HG02759 (cell line): ENCODE measurements at regions not wholly inside any gene's neighbourhood (a gene's known extent, or its start where the extent isn't known, plus 50 kb on each side); places are given as distances from the start of the nearest gene placed in this dataset.
"Not testable (repeated sequence)": the region's sequence is repeated elsewhere in the genome, so short reads cannot be mapped to it uniquely, and the experiment has no call there.

Experiments
- ATAC-seq: cut with Tn5 transposase; IDR thresholded peaks from one replicate; pipeline ENCODE4 v1.9.1; 2021; ENCODE audit warnings: mild to moderate bottlenecking, moderate library complexity; ENCODE audit not compliant: unreplicated experiment

- no peak for ATAC-seq
Measured at GRCh38 chr5:18652404-18653215, 1018.4 kb downstream of the TAF11L14 start.

- peak; percentile 90 for ATAC-seq
Measured at GRCh38 chr5:18653216-18653752, 1019.0 kb downstream of the TAF11L14 start.

- ATAC-seq: no peak
Measured at GRCh38 chr5:18660511-18660910, 1026.3 kb downstream of the TAF11L14 start.

- ATAC-seq: no peak
Measured at GRCh38 chr5:18662231-18662630, 1028.0 kb downstream of the TAF11L14 start.

DNA sequence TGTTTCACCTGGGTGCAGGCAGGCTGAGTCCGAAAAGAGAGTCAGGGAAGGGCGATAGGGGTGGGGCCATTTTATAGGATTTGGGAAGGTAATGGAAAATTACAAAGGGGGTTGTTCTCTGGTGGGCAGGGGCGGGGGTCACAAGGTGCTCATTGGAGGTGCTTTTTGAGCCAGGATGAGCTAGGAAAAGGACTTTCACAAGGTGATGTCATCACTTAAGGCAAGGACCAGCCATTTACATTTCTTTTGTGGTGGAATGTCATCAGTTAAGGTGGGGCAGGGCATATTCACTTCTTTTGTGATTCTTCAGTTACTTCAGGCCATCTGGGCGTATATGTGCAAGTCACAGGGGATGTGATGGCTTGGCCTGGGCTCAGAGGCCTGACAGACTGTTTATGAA, 1040.0 kb downstream of the TAF11L14 start:
- ATAC-seq: not testable (repeated sequence)

GRCh38 chr5:18675041-18675440, 1040.8 kb downstream of the TAF11L14 start:
- ATAC-seq: no peak

GRCh38 chr5:18686253-18686652, 1052.0 kb downstream of the TAF11L14 start:
- ATAC-seq: no peak

GRCh38 chr5:18687429-18687828, 1053.2 kb downstream of the TAF11L14 start:
- ATAC-seq: no peak

- ATAC-seq: no peak
Measured at GRCh38 chr5:18699681-18700080, 1065.4 kb downstream of the TAF11L14 start.

- no peak for ATAC-seq
Measured at GRCh38 chr5:18702821-18703220, 1068.6 kb downstream of the TAF11L14 start.

DNA sequence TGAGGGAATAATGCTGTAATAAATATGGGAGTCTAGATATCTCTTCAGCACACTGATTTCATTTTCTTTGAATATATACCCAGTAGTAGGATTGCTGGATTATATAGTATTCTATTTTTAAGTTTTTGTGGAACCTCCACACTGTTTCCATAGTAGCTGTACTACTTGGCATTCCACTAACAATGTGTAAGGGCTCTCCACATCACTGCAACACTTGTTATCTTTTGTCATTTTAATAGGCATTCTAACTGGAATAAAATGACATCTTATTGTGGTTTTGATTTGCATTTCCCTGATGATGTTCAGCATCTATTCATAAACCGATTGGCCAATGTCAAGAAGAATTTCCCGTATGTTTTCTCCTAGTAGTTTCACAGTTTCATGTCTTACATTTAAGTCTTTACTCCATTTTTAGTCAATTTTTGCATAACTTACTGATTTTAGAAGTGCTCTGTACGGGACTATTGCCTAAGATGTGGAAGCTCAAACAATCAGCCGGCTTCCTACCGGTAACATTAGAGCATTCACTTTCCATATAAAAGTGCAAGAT, 1078.8 kb downstream of the TAF11L14 start:
- ATAC-seq: no peak

- ATAC-seq: peak; percentile 53
Measured at GRCh38 chr5:18720002-18720401, 1085.7 kb downstream of the TAF11L14 start.

GRCh38 chr5:18732556-18733479, 1098.6 kb downstream of the TAF11L14 start:
- ATAC-seq: no peak

- ATAC-seq: no peak
Measured at GRCh38 chr5:18736051-18736398, 1101.8 kb downstream of the TAF11L14 start.

DNA sequence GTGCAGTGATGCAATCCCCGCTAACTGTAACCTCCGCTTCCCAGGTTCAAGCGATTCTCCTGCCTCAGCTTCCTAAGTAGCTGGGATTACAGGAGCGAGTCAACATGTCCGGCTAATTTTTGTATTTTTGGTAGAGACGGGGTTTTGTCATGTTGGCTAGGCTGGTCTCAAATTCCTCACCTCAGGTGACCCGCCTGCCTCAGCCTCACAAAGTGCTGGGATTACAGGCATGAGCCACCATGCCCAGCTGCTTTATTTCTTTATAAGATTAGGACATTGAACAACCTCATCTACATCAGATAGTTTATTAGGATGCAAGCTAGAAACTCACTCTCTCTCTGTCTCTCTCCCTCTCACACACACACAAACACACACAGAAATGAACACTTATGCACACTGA, 1102.5 kb downstream of the TAF11L14 start:
- not testable (repeated sequence) for ATAC-seq

DNA sequence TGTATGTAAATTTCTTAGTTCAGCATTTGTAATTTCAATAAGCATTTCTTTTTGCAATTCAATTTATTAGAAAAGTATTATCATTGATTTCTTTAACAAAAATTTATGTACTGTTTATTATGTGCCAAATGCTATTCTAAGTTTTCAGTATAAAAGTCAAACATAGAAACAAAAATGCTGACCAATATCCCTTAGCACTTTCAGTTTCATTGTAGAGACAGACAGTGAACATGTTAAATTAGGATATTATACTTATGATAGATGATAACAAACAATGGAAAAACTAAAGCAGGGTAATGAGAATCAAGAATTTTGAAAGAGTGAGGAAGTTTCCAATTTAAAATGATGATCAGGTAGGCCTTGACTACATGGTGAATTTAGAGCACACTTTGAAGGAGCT, 1106.0 kb downstream of the TAF11L14 start:
- no peak for ATAC-seq

GRCh38 chr5:18742830-18743229, 1108.6 kb downstream of the TAF11L14 start:
- ATAC-seq: no peak

DNA sequence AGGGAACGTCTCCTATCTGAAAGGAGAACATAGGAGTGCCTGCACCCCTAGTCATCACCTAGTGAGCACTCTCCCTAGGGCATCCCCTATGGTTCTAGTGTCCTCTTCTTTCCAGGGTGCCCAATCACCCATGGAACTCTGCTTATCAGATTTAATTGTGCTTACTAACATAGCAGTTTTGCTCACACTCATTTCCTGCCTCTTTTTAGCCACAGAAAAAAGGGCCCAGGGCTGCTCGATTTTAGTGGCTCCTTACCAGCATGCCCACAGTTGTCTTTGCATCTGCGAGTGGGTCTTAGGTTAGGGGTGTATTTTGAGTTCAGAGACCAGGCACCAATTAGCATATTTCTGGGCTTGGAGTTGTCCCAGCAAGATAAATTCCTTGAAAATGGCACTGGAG, 1110.2 kb downstream of the TAF11L14 start:
- ATAC-seq: peak; percentile 7

DNA sequence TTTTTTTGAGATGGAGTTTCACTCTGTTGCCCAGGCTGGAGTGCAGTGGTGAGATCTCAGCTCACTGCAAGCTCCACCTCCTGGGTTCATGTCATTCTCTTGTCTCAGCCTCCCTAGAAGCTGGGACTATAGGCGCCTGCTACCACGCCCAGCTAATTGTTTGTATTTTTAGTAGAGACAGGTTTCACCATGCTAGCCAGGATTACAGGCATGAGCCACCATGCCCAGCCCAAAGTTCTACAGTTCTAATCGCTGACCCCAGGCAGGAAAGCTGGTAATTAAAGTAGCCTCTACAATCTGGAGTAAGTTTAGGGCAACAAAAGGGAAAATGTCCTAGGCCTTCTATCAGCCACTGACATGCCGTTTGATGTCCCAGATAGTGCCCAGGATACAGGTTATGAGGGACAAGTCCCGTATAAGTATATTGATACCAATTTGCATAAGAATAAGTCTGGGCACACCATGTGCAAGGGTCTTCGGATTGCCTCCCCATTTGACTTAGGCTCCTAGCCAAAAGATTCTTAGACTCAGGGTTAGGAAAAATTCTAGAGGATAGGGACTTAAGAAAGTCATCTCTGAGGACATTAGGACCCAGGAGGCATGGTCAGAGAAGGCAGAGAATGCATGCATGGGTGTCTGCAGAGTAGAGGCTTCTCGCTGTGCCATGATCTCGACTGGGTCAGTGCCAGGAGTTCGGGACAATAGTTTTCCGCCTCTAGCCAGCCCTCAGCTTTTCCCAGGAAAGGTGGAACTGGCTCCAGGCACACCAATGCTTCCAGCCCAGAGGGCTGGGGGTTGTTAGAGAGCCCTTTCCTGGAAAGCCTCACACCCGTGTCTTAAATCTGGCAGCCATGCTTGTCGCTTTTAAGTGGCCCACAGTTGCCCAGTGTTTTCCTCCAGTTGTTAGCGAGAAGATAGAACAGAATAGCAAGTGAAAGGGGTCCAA, 1111.1 kb downstream of the TAF11L14 start:
- peak; percentile 46 for ATAC-seq

- ATAC-seq: peak; percentile 76
Measured at GRCh38 chr5:18745988-18746615, 1111.8 kb downstream of the TAF11L14 start.
